Activated CD4-positive, alpha-beta memory T cell treated with anti-CD3 and anti-CD28 coated beads for 36 hours (primary cell): ENCODE measurements at regions not wholly inside any gene's neighbourhood (a gene's known extent, or its start where the extent isn't known, plus 50 kb on each side); places are given as distances from the start of the nearest gene placed in this dataset.

Source experiments
- CTCF ChIA-PET: fragments of 350-600 bp; sonication (Branson Sonifier 250); formaldehyde crosslinking; loops from one replicate; lab custom pipeline; 2021; ENCODE audit warnings: antibody characterized with exemption, inconsistent platforms; lab: Charles Lee
- POLR2A ChIA-PET: fragments of 350-600 bp; sonication (Branson Sonifier 250); formaldehyde crosslinking; loops from one replicate; lab custom pipeline; 2021; ENCODE audit warnings: antibody characterized with exemption; lab: Charles Lee
- DNase-seq: peaks from one replicate; pipeline ENCODE4 v3.0.0-alpha.2; 2020
- H3K27ac Mint-ChIP-seq: one replicate; pipeline ENCODE4 v1.8.0; 2021; ENCODE audit warnings: mixed read lengths
- H3K27me3 Mint-ChIP-seq: one replicate; pipeline ENCODE4 v1.8.0; 2021; ENCODE audit warnings: mixed read lengths
- H3K36me3 Mint-ChIP-seq: one replicate; pipeline ENCODE4 v1.8.0; 2021; ENCODE audit warnings: mixed read lengths
- H3K4me1 Mint-ChIP-seq: one replicate; pipeline ENCODE4 v1.8.0; 2021; ENCODE audit warnings: low read depth, mixed read lengths
- H3K4me3 Mint-ChIP-seq: one replicate; pipeline ENCODE4 v1.8.0; 2021; ENCODE audit warnings: mild to moderate bottlenecking, mixed read lengths
- H3K9me3 Mint-ChIP-seq: one replicate; pipeline ENCODE4 v1.8.0; 2021; ENCODE audit warnings: mixed read lengths
- intact Hi-C: fragments of 100-400 bp; cut with micrococcal nuclease; formaldehyde crosslinking; loops from one replicate; pipeline ENCODE4 v1.15.1; 2023

- no peak overlapping the region for H3K27ac Mint-ChIP-seq
- intact Hi-C loops, result no loop called here
- no peak overlapping the region for H3K4me3 Mint-ChIP-seq
- ChIA-PET POLR2A (no interaction called here), CTCF (no interaction called here)
- DNase-seq, result no peak
- no peaks in the 10 kb centered on the region for H3K4me1 Mint-ChIP-seq
- H3K9me3 Mint-ChIP-seq, result no peaks in the 10 kb centered on the region
- H3K27me3 Mint-ChIP-seq, result peaks cover 12% of the 10 kb centered on the region
- H3K36me3 Mint-ChIP-seq, result no peaks in the 10 kb centered on the region
Measured at GRCh38 chr10:71134732-71135211, 77.6 kb upstream of the UNC5B start.

GRCh38 chr10:71135236-71135635, 77.1 kb upstream of the UNC5B start:
- ChIA-PET CTCF (no interaction called here), POLR2A (no interaction called here)
- H3K27ac Mint-ChIP-seq, result no peak overlapping the region
- H3K27me3 Mint-ChIP-seq, result peaks cover 12% of the 10 kb centered on the region
- no peaks in the 10 kb centered on the region for H3K4me1 Mint-ChIP-seq
- no peak for DNase-seq
- H3K9me3 Mint-ChIP-seq, result no peaks in the 10 kb centered on the region
- intact Hi-C loops, result no loop called here
- no peak overlapping the region for H3K4me3 Mint-ChIP-seq
- H3K36me3 Mint-ChIP-seq, result no peaks in the 10 kb centered on the region

GRCh38 chr10:71136036-71136721, 76.2 kb upstream of the UNC5B start:
- no peaks in the 10 kb centered on the region for H3K9me3 Mint-ChIP-seq
- H3K36me3 Mint-ChIP-seq, result no peaks in the 10 kb centered on the region

GRCh38 chr10:71137701-71138100, 74.7 kb upstream of the UNC5B start:
- DNase-seq, result no peak
- intact Hi-C loops, result no loop called here
- Mint-ChIP-seq H3K27ac (no peak overlapping the region), H3K27me3 (peaks cover 8% of the 10 kb centered on the region), H3K4me3 (no peak overlapping the region), H3K4me1 (no peaks in the 10 kb centered on the region), H3K36me3 (no peaks in the 10 kb centered on the region), H3K9me3 (no peaks in the 10 kb centered on the region)
- ChIA-PET POLR2A (no interaction called here), CTCF (no interaction called here)

More at GRCh38 chr10:71136036-71136721, 76.2 kb upstream of the UNC5B start:
- CTCF ChIA-PET, result no interaction called here
- no peak for DNase-seq
- H3K27me3 Mint-ChIP-seq, result peaks cover 12% of the 10 kb centered on the region
- intact Hi-C loops, result no loop called here
- POLR2A ChIA-PET, result no interaction called here
- no peaks in the 10 kb centered on the region for H3K4me1 Mint-ChIP-seq
- no peak overlapping the region for H3K4me3 Mint-ChIP-seq
- no peak overlapping the region for H3K27ac Mint-ChIP-seq

GRCh38 chr10:71138166-71138830, 74.1 kb upstream of the UNC5B start:
- Mint-ChIP-seq H3K9me3 (no peaks in the 10 kb centered on the region), H3K27me3 (peaks cover 5% of the 10 kb centered on the region), H3K27ac (no peak overlapping the region), H3K4me3 (no peak overlapping the region), H3K36me3 (no peaks in the 10 kb centered on the region), H3K4me1 (no peaks in the 10 kb centered on the region)
- intact Hi-C loops, result no loop called here
- DNase-seq, result no peak
- ChIA-PET CTCF (no interaction called here), POLR2A (no interaction called here)

- Mint-ChIP-seq H3K4me1 (no peaks in the 10 kb centered on the region), H3K27ac (no peak overlapping the region), H3K27me3 (peaks cover 5% of the 10 kb centered on the region), H3K36me3 (no peaks in the 10 kb centered on the region), H3K9me3 (no peaks in the 10 kb centered on the region), H3K4me3 (no peak overlapping the region)
- ChIA-PET POLR2A (no interaction called here), CTCF (no interaction called here)
- no peak for DNase-seq
- intact Hi-C loops, result no loop called here
Measured at GRCh38 chr10:71141528-71141927, 70.8 kb upstream of the UNC5B start.

GRCh38 chr10:71143170-71143569, 69.2 kb upstream of the UNC5B start:
- ChIA-PET POLR2A (no interaction called here), CTCF (no interaction called here)
- no peaks in the 10 kb centered on the region for H3K9me3 Mint-ChIP-seq
- intact Hi-C loops, result no loop called here
- DNase-seq, result no peak
- H3K27me3 Mint-ChIP-seq, result peaks cover 4% of the 10 kb centered on the region
- H3K4me3 Mint-ChIP-seq, result no peak overlapping the region
- H3K4me1 Mint-ChIP-seq, result no peaks in the 10 kb centered on the region
- H3K36me3 Mint-ChIP-seq, result no peaks in the 10 kb centered on the region
- no peak overlapping the region for H3K27ac Mint-ChIP-seq

- POLR2A ChIA-PET, result no interaction called here
- DNase-seq, result no peak
- CTCF ChIA-PET, result no interaction called here
- Mint-ChIP-seq H3K27me3 (peaks cover under 1% of the 10 kb centered on the region), H3K27ac (no peak overlapping the region), H3K4me3 (no peak overlapping the region), H3K36me3 (no peaks in the 10 kb centered on the region), H3K9me3 (no peaks in the 10 kb centered on the region), H3K4me1 (no peaks in the 10 kb centered on the region)
- intact Hi-C loops, result no loop called here
Measured at GRCh38 chr10:71143610-71144009, 68.8 kb upstream of the UNC5B start.

GRCh38 chr10:71144824-71145223, 67.5 kb upstream of the UNC5B start:
- ChIA-PET POLR2A (no interaction called here), CTCF (no interaction called here)
- DNase-seq, result no peak
- Mint-ChIP-seq H3K27ac (no peak overlapping the region), H3K4me1 (no peaks in the 10 kb centered on the region), H3K27me3 (no peaks in the 10 kb centered on the region), H3K9me3 (no peaks in the 10 kb centered on the region), H3K4me3 (no peak overlapping the region), H3K36me3 (no peaks in the 10 kb centered on the region)
- intact Hi-C loops, result no loop called here

- Mint-ChIP-seq H3K36me3 (no peaks in the 10 kb centered on the region), H3K27me3 (no peaks in the 10 kb centered on the region), H3K4me3 (no peak overlapping the region), H3K9me3 (no peaks in the 10 kb centered on the region), H3K4me1 (no peaks in the 10 kb centered on the region), H3K27ac (no peak overlapping the region)
- intact Hi-C loops, result no loop called here
- ChIA-PET CTCF (no interaction called here), POLR2A (no interaction called here)
- no peak for DNase-seq
Measured at GRCh38 chr10:71145352-71145945, 66.9 kb upstream of the UNC5B start.

- Mint-ChIP-seq H3K4me1 (no peaks in the 10 kb centered on the region), H3K27ac (no peak overlapping the region), H3K36me3 (no peaks in the 10 kb centered on the region), H3K27me3 (no peaks in the 10 kb centered on the region), H3K4me3 (no peak overlapping the region), H3K9me3 (no peaks in the 10 kb centered on the region)
- intact Hi-C loops, result no loop called here
- POLR2A ChIA-PET, result no interaction called here
- DNase-seq, result no peak
- CTCF ChIA-PET, result no interaction called here
Measured at GRCh38 chr10:71150796-71151195, 61.6 kb upstream of the UNC5B start.

GRCh38 chr10:71152043-71152442, 60.3 kb upstream of the UNC5B start:
- no peak overlapping the region for H3K4me3 Mint-ChIP-seq
- POLR2A ChIA-PET, result no interaction called here
- intact Hi-C loops, result no loop called here

GRCh38 chr10:71156436-71156835, 55.9 kb upstream of the UNC5B start:
- H3K4me1 Mint-ChIP-seq, result no peaks in the 10 kb centered on the region
- no peaks in the 10 kb centered on the region for H3K36me3 Mint-ChIP-seq
- DNase-seq, result no peak
- H3K4me3 Mint-ChIP-seq, result no peak overlapping the region
- H3K27me3 Mint-ChIP-seq, result no peaks in the 10 kb centered on the region
- ChIA-PET CTCF (no interaction called here), POLR2A (no interaction called here)
- no peaks in the 10 kb centered on the region for H3K9me3 Mint-ChIP-seq
- intact Hi-C loops, result no loop called here
- H3K27ac Mint-ChIP-seq, result no peak overlapping the region

More at GRCh38 chr10:71152043-71152442, 60.3 kb upstream of the UNC5B start:
- CTCF ChIA-PET, result no interaction called here
- Mint-ChIP-seq H3K9me3 (no peaks in the 10 kb centered on the region), H3K36me3 (no peaks in the 10 kb centered on the region), H3K4me1 (no peaks in the 10 kb centered on the region), H3K27ac (no peak overlapping the region), H3K27me3 (no peaks in the 10 kb centered on the region)
- no peak for DNase-seq
